Hindlimb muscle (tissue), 1 donor: ENCODE measurements at regions not wholly inside any gene's neighbourhood (a gene's known extent, or its start where the extent isn't known, plus 50 kb on each side); places are given as distances from the start of the nearest gene placed in this dataset.

Experiments
- DNase-seq: peaks from one replicate; pipeline ENCODE4 v3.0.0-alpha.2; 2013

DNA sequence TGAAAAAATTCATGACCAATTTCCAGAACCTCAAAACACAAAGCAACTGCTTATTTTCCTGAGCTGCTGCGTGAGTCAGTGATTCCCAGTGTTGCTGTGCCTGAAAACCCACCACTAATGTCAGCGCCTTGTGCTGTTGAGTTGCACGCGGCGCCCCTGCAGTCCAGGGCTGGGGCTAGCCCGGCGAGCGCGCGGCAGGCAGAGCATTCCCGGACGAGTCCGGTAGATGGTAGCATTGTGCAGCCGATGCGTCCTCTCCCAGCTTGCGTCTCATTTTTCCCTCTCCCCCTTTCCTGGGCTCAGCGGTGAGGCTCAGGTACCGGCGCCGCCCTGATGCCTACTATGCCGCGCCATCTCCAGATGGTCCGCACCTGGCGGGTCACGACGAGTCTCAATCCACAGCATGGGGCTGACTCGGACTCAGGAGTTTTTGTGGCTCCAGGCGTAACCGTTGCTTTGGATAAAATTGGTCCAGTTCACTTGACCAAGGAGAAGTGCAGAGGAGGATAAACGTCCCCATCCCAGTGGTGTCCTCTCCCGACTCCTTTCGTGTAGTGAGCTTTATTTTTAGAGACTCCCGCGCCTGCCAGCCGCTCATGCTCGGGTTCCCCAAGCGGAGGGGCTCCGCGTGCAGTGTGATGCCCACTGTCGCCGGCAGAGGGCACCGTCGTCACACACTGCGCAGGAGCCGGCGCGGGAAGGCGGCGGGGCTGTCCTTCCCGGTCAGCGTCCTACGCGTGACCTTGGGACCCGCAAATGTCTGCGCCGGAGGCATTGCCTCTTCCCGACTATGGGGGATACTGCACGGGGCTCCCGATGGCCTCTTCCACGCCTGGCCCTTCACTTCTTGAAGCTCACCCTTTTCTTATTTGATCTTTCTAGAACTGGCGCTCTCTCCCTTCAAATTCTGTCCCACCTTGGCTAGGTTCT lies 53.6 kb upstream of the IGFBP7 start:
- peak; percentile 85 for DNase-seq

GRCh38 chr4:57162499-57163019 lies 52.4 kb upstream of the IGFBP7 start:
- no peak for DNase-seq
